ENCODE measurements at regions not wholly inside any gene's neighbourhood (a gene's known extent, or its start where the extent isn't known, plus 50 kb on each side); places are given as distances from the start of the nearest gene placed in this dataset.

DNA sequence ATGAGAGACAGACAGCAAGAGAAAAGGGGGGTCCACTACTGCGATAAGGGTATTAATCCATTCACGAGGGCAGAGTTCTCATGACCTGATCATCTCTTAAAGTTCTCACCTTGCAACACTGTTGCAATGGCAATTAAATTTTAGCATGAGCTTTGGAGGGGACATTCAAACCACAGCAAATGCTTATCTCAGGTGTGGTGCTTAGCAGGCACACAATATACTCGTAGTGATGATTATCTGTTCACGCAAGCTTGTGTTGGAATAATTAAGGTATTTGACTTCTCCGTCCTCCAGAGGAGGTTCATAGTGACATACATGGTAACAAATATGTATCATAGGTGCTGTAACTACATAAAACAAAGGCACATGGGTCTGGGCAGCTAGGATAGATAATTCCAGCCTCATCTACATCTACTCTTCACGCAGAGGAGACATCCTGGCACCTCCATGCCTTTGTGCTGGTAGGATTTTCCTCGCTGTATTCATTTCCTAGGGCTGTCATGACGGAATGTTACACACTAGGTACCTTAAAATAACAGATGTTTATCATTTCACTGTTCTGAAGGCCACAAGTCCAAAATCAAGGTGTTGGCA lies 221.2 kb downstream of the RBM19 start:
- no peak overlapping the region for H3K4me3 ChIP-seq
- no peak for DNase-seq (ENCODE audit: low spot score)
- H3K27ac ChIP-seq, result no peak overlapping the region
- TF ChIP-seq, protein P1, sequence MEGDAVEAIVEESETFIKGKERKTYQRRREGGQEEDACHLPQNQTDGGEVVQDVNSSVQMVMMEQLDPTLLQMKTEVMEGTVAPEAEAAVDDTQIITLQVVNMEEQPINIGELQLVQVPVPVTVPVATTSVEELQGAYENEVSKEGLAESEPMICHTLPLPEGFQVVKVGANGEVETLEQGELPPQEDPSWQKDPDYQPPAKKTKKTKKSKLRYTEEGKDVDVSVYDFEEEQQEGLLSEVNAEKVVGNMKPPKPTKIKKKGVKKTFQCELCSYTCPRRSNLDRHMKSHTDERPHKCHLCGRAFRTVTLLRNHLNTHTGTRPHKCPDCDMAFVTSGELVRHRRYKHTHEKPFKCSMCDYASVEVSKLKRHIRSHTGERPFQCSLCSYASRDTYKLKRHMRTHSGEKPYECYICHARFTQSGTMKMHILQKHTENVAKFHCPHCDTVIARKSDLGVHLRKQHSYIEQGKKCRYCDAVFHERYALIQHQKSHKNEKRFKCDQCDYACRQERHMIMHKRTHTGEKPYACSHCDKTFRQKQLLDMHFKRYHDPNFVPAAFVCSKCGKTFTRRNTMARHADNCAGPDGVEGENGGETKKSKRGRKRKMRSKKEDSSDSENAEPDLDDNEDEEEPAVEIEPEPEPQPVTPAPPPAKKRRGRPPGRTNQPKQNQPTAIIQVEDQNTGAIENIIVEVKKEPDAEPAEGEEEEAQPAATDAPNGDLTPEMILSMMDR (IDR thresholded peaks at IDR 0.05), result no peak

DNA sequence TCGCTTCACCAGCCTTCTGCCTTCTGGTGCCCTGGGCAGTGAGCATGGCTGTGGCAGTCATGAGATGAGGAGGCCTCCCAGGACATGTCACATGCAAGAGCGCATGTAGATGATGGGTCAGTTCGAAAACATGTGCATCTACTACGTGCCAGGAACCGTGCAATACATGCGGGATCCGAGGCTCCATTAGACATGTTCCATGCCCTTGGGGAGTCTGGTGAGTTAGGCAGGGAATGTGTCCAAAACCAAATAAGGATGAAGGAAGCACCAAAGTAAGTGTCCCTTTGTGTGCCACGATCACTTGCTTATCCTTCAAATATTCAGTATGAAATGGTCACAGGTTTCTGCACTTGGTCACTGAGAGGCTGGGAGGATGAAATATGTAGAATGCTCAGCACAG lies 223.3 kb downstream of the RBM19 start:
- Histone ChIP-seq H3K27ac (no peak overlapping the region), H3K4me3 (no peak overlapping the region)
- no peak for DNase-seq (ENCODE audit: low spot score)
- TF ChIP-seq, protein P1 (IDR thresholded peaks at IDR 0.05), result no peak

DNA sequence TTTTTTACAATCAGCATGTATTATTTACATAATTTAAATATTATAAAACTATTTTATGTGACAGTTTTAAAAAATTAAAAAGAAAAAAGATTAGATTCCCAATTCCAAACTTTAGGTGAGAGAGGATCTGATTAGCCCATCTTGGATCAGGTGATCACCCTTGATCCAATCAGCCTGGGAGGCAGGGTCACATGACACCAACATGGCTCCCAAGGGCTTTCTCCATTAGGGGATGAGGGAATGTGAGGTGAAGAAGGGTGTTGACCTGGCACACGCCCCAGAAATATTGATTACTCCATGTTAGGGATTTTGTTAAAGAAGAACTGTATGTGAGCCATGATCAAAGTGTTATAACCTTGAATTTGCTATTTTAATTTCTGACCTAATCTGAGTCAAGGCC lies 225.4 kb downstream of the RBM19 start:
- no peak overlapping the region for H3K27ac ChIP-seq
- TF ChIP-seq, protein P1 (IDR thresholded peaks at IDR 0.05), result no peak
- no peak for DNase-seq (ENCODE audit: low spot score)
- no peak overlapping the region for H3K4me3 ChIP-seq

DNA sequence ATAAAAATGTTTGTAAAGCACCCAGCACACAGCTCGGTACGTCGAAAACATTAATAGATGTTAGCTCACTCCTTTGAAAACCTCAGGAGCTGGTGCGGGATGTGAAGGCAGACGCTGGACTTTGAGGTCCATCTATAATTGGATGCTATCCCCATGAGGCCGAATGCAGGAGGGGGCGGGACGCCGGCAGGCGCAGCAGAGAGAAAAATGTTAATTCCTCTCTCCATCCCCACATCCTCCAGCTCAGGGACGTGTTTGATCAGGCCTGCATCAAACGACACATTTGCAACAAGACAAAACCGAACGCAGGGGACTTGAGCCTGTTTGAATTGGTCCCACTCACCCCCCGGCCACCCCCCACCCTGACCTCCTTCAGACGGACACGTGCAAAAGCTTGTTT lies 231.0 kb downstream of the RBM19 start:
- TF ChIP-seq, protein P1 (IDR thresholded peaks at IDR 0.05), result no peak
- no peak for DNase-seq (ENCODE audit: low spot score)
- no peak overlapping the region for H3K4me3 ChIP-seq
- no peak overlapping the region for H3K27ac ChIP-seq

DNA sequence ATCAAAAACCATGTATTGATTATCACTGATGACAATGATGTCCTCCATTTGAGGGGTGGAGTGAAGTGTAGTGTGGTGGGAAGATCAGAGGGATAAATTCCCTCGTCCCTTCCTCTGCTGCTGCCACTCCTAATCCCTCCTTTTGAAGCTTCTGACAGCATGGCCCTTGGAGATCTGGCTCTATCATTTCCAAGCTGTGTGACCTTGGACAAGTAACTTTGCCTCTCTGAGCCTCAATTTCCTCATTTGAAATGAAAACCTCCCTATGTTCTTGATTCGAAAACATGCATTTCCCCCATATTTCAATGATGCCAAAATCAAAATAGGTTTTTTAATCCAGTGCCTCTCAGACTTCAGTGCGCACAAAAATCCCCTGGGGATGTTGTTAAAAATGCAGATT lies 231.6 kb downstream of the RBM19 start:
- Histone ChIP-seq H3K4me3 (no peak overlapping the region), H3K27ac (no peak overlapping the region)
- no peak for DNase-seq (ENCODE audit: low spot score)
- TF ChIP-seq, protein P1 (IDR thresholded peaks at IDR 0.05), result no peak

DNA sequence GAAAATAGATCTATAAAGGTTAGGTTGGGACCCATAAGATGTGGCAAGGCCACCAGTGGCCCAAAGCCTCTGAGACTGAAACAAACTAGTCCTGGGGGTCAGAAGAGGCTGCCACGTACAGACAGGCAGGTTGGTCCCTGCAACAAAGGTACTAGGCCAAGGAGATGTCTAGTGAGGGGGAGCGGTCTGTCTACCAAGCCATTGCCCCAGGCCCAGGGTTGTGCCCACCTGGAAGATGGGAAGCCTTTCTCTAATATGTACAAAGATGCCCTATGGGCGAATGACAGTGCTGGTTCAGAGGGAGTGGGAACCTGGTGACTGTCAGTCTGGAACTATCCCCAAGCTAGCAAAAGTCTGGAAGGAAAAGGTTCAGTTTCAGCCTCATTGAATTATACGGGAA lies 233.2 kb downstream of the RBM19 start:
- no peak overlapping the region for H3K27ac ChIP-seq
- TF ChIP-seq, protein P1 (IDR thresholded peaks at IDR 0.05), result no peak
- H3K4me3 ChIP-seq, result no peak overlapping the region
- no peak for DNase-seq (ENCODE audit: low spot score)

DNA sequence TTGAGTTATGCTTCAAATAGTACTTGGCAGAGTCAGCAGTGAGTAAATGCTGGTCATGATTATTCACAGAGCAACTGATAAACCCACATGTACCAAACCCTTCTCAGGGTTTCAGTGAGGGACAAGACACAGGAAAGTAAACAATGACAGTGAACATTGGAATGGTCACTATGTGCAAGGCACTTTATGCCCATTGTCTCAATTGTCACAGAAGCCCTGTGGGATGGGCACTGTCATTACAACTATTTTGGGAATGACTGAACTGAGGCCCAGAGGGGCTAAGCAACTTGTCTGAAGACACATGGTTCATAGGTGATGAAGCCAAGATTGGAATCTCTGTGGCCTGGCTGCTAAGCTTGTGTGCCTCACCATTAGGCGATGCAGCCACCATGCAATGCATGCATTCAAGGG lies 238.5 kb downstream of the RBM19 start:
- TF ChIP-seq, protein P1 (IDR thresholded peaks at IDR 0.05), result no peak

More for the DNA sequence above, 238.5 kb downstream of the RBM19 start:
- no peak overlapping the region for H3K27ac ChIP-seq
- DNase-seq (ENCODE audit: low spot score), result no peak
- no peak overlapping the region for H3K4me3 ChIP-seq

Data from coronary artery (tissue), 2 donors.